Mesothelial cell of epicardium (in vitro differentiated cells): ENCODE measurements at regions not wholly inside any gene's neighbourhood (a gene's known extent, or its start where the extent isn't known, plus 50 kb on each side); places are given as distances from the start of the nearest gene placed in this dataset.

ENCODE experiments used
- DNase-seq, 2 experiments: peaks; one replicate each; pipeline ENCODE4 v3.0.0; 2021; ENCODE audit warnings: low spot score in 2 of 2; ENCODE audit not compliant: unreplicated experiment in 2 of 2
- H3K27ac Mint-ChIP-seq: 2 replicates; pipeline ENCODE4 v1.8.0; 2021; ENCODE audit warnings: mixed read lengths
- H3K27me3 Mint-ChIP-seq: 2 replicates; pipeline ENCODE4 v1.8.0; 2021; ENCODE audit warnings: low read depth, mixed read lengths
- H3K36me3 Mint-ChIP-seq: 2 replicates; pipeline ENCODE4 v1.8.0; 2021; ENCODE audit warnings: mixed read lengths
- H3K4me1 Mint-ChIP-seq: 2 replicates; pipeline ENCODE4 v1.8.0; 2021; ENCODE audit warnings: mixed read lengths
- H3K4me3 Mint-ChIP-seq: 2 replicates; pipeline ENCODE4 v1.8.0; 2021; ENCODE audit warnings: mild to moderate bottlenecking, moderate library complexity, mixed read lengths
- H3K9me3 Mint-ChIP-seq: 2 replicates; pipeline ENCODE4 v1.8.0; 2021; ENCODE audit warnings: mixed read lengths
- TF ChIP-seq, protein P1 (sequence below): fragments of 200-600 bp; sonication (generic); IDR thresholded peaks from one replicate; pipeline ENCODE4 v1.5.0; 2021; ENCODE audit warnings: antibody characterized with exemption; ENCODE audit not compliant: unreplicated experiment

DNA sequence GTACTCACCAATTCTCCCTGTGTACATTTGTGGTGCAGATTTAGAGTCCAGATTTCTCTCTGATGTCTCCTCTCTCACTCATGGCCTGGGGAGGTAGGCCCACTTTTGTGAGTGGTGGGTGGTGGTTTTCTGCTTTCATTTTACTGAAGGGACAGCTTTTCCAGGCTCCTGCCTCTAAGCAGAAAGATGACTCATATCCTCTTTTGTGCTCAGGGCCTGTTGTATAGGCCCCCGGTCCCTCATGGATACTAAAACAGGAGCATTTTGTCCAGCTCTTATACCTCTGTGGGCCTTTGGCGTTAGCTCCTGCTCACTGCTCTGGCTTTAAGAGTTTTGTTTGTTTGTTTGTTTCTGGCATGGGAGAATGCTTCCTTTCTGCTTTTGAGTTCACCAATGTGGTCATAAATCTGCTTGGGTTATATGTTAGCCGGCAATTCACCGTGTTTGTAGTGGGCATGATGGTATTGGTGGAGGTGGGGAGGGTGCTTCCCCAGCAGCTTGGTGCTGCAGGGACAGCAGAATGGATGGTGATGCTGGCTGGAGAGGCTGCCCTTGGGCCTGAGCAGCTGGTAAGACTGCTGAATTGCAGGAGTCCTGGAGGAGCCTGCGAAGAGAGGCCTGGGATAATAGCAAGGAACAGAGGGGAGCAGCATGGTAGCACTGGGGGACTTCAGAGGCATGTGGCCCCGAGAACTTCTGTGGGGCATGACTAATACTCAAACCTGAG is 468.7 kb downstream of the RPS24 start:
- TF ChIP-seq, protein P1, sequence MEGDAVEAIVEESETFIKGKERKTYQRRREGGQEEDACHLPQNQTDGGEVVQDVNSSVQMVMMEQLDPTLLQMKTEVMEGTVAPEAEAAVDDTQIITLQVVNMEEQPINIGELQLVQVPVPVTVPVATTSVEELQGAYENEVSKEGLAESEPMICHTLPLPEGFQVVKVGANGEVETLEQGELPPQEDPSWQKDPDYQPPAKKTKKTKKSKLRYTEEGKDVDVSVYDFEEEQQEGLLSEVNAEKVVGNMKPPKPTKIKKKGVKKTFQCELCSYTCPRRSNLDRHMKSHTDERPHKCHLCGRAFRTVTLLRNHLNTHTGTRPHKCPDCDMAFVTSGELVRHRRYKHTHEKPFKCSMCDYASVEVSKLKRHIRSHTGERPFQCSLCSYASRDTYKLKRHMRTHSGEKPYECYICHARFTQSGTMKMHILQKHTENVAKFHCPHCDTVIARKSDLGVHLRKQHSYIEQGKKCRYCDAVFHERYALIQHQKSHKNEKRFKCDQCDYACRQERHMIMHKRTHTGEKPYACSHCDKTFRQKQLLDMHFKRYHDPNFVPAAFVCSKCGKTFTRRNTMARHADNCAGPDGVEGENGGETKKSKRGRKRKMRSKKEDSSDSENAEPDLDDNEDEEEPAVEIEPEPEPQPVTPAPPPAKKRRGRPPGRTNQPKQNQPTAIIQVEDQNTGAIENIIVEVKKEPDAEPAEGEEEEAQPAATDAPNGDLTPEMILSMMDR = no peak
- peaks cover 11% of the 10 kb centered on the region for H3K4me1 Mint-ChIP-seq
- no peaks in the 10 kb centered on the region for H3K36me3 Mint-ChIP-seq
- H3K27ac Mint-ChIP-seq = peak overlapping the region; percentile 39
- no peak overlapping the region for H3K4me3 Mint-ChIP-seq
- no peak for DNase-seq
- H3K9me3 Mint-ChIP-seq = peaks cover 6% of the 10 kb centered on the region
- H3K27me3 Mint-ChIP-seq = no peaks in the 10 kb centered on the region

GRCh38 chr10:78504181-78504580 is 470.5 kb downstream of the RPS24 start:
- DNase-seq = no peak
- H3K27me3 Mint-ChIP-seq = no peaks in the 10 kb centered on the region
- peaks cover 22% of the 10 kb centered on the region for H3K4me1 Mint-ChIP-seq
- TF ChIP-seq, protein P1 = no peak
- peaks cover 6% of the 10 kb centered on the region for H3K9me3 Mint-ChIP-seq
- H3K36me3 Mint-ChIP-seq = no peaks in the 10 kb centered on the region
- H3K4me3 Mint-ChIP-seq = no peak overlapping the region
- H3K27ac Mint-ChIP-seq = no peak overlapping the region

GRCh38 chr10:78505657-78506056 is 472.0 kb downstream of the RPS24 start:
- no peak overlapping the region for H3K27ac Mint-ChIP-seq
- peaks cover 4% of the 10 kb centered on the region for H3K9me3 Mint-ChIP-seq
- DNase-seq = no peak
- peaks cover 28% of the 10 kb centered on the region for H3K4me1 Mint-ChIP-seq
- H3K27me3 Mint-ChIP-seq = no peaks in the 10 kb centered on the region
- no peaks in the 10 kb centered on the region for H3K36me3 Mint-ChIP-seq
- no peak overlapping the region for H3K4me3 Mint-ChIP-seq
- TF ChIP-seq, protein P1 = no peak

DNA sequence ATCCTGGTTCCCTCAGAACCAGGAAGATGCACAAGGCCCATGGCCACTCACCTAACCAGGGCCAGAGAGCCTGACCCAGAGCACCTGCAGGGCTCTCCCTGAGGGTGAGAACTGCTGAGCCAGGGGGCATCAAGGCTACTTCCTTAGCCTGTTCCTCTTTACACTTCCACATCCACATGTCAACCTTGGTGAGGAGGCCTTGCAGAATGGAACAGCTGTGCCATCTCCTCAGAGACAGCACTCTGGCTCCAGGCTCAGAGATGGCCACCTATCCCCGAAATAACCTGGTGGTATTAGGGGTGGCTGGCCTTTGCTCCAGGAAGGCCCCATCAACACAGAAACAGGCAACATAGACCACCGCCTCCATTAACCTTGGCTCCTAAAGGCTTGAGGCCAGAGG is 473.0 kb downstream of the RPS24 start:
- no peak overlapping the region for H3K4me3 Mint-ChIP-seq
- H3K4me1 Mint-ChIP-seq = peaks cover 37% of the 10 kb centered on the region
- no peaks in the 10 kb centered on the region for H3K27me3 Mint-ChIP-seq
- no peak overlapping the region for H3K27ac Mint-ChIP-seq
- H3K9me3 Mint-ChIP-seq = peaks cover 4% of the 10 kb centered on the region
- TF ChIP-seq, protein P1 = no peak
- no peaks in the 10 kb centered on the region for H3K36me3 Mint-ChIP-seq
- DNase-seq = no peak

DNA sequence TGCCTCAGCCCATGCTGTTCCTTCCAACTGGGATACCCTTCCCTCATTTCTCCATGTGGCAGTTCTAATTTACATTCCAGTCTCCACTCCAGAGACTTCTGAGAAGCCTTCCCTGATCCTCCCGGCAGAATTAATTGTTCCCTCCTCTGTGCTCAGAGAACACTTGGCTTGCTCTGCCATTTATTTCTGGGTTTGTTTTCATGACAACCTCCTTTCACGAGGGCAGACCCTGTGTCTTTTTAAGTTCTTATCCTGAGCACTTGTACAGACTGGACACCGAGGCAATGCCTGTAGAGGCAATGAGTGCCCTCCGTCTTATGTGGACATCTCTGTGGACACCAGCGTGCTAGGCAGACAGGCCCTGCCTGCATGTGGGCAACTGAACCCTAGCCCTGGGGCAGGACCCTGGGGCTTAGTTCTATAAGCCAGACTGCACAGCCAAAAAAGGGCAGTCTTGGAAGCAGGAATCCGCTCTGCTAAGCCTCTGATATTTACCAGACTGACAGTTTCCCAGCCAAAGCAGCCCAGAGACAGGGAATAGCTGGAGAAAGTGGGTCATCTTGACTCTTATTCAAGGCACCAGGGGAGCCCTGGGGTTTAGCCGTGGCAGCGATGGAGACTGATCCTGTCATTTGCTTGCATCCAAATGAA is 474.0 kb downstream of the RPS24 start:
- H3K27ac Mint-ChIP-seq = peak overlapping the region; percentile 83
- peaks cover 29% of the 10 kb centered on the region for H3K4me1 Mint-ChIP-seq
- DNase-seq = no peak

More for the DNA sequence above, 474.0 kb downstream of the RPS24 start:
- Mint-ChIP-seq H3K27me3 (no peaks in the 10 kb centered on the region), H3K36me3 (no peaks in the 10 kb centered on the region), H3K4me3 (no peak overlapping the region), H3K9me3 (peaks cover 4% of the 10 kb centered on the region)
- TF ChIP-seq, protein P1 = no peak
